ENCODE measurements at regions not wholly inside any gene's neighbourhood (a gene's known extent, or its start where the extent isn't known, plus 50 kb on each side); places are given as distances from the start of the nearest gene placed in this dataset.

DNA sequence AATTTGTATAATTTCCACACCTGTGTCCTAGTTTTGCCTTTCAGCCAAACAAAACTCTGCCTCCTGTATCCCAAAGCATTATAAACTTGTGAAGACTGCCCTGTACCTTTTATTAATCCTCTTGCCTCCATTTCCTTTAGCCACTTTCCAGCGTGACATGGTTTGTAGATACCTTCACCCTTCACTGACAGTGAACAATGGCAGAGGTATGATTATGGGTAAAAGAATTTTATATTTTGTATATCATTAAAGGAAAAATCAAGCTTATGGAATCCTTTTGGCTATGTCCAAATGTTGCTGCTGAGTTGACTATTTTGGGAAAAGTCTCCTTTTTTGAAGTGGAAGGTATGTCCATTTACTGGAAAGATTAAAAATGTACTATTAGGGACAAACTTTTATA, 251.7 kb downstream of the HNMT start:
- DNase-seq (ENCODE audit: low spot score): no peak
- in situ Hi-C loops (cut with MboI; ENCODE audit: low pct_unique_long_range_greater_than_20kb, low sequenced_read_pairs, unreplicated experiment): no loop called here
- TF ChIP-seq, protein P1, sequence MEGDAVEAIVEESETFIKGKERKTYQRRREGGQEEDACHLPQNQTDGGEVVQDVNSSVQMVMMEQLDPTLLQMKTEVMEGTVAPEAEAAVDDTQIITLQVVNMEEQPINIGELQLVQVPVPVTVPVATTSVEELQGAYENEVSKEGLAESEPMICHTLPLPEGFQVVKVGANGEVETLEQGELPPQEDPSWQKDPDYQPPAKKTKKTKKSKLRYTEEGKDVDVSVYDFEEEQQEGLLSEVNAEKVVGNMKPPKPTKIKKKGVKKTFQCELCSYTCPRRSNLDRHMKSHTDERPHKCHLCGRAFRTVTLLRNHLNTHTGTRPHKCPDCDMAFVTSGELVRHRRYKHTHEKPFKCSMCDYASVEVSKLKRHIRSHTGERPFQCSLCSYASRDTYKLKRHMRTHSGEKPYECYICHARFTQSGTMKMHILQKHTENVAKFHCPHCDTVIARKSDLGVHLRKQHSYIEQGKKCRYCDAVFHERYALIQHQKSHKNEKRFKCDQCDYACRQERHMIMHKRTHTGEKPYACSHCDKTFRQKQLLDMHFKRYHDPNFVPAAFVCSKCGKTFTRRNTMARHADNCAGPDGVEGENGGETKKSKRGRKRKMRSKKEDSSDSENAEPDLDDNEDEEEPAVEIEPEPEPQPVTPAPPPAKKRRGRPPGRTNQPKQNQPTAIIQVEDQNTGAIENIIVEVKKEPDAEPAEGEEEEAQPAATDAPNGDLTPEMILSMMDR (IDR thresholded peaks at IDR 0.05; ENCODE audit: extremely low read depth, insufficient read depth, missing control alignments): no peak

DNA sequence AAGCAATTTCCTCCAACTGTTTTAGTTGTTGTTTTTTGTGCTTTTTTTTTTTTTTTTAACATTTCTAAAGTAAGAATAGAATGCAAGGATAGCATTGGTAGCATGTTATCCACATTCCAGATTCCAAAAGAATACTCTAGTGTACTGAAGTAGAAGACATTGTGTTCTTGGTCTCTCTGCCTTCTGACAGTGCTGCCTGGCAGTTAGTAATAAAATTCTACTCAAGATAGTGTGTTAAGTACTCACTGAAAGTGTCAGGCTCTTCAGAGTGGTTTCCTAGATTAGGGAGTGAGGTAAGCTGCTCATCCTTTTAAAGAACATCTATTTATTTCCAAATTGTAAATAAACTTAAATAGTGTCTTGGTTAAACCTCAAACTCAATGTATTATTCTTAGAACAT, 253.7 kb downstream of the HNMT start:
- no peak for DNase-seq (ENCODE audit: low spot score)
- in situ Hi-C loops (cut with MboI; ENCODE audit: low pct_unique_long_range_greater_than_20kb, low sequenced_read_pairs, unreplicated experiment): no loop called here

DNA sequence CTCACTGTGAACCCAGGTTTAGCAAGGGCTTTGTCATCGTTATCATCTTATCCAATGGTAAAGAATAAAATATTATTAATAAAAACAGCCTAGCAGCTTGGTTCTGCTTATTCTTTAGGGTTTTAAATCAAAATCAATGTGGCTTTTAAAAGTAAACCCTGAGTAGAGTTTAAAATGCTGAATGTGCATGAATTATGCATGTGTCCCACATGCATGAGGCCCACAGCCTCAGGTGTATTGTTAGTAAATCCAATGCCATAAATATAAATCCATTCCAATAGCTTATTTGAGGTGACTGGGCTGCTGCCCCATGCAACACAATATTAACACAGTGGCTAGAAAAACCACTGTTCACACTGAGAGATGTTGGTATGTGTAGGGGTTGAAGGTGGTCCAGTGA, 254.1 kb downstream of the HNMT start:
- in situ Hi-C loops (cut with MboI; ENCODE audit: low pct_unique_long_range_greater_than_20kb, low sequenced_read_pairs, unreplicated experiment): no loop called here
- TF ChIP-seq, protein P1 (IDR thresholded peaks at IDR 0.05; ENCODE audit: extremely low read depth, insufficient read depth, missing control alignments): no peak
- DNase-seq (ENCODE audit: low spot score): no peak

More for the DNA sequence above, 253.7 kb downstream of the HNMT start:
- TF ChIP-seq, protein P1 (IDR thresholded peaks at IDR 0.05; ENCODE audit: extremely low read depth, insufficient read depth, missing control alignments): no peak

DNA sequence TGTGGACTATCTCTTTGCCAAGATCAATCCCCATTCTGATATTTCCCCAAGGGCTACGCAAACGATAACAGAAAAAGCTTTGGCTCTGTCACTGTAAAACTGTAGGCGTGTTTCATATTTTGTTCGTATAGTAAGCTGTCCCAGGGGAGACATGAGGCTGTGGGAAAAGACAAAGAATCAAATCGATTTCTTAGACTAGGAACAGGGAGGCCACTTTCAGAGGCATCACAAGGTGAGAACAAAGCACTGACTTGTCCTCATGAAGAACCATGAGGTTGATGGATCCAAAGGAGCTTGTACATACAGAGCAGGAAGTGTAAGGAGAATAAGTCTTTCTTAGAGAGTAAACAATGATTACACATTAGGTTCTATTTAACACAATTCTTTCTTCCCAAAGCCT, 255.7 kb downstream of the HNMT start:
- no peak for DNase-seq (ENCODE audit: low spot score)
- TF ChIP-seq, protein P1 (IDR thresholded peaks at IDR 0.05; ENCODE audit: extremely low read depth, insufficient read depth, missing control alignments): no peak

DNA sequence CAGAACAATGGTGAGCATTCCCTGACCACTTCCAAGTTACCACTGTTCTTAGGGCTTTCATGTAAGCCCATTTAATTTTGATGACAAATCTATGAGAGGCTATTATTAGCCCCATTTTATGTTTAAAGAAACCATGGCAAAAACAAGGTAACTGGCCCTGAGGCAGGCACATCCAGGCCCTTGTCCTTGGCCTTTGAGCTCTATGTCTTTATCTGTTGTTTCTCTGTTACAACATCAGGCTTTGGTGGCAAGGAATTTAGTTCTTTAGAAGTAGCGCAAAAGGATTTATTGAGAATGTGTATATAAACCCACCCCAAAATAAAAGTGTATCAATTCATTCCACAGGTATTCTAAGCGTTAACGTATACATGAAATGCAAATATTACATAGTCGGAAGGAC, 257.1 kb downstream of the HNMT start:
- in situ Hi-C loops (cut with MboI; ENCODE audit: low pct_unique_long_range_greater_than_20kb, low sequenced_read_pairs, unreplicated experiment): no loop called here
- DNase-seq (ENCODE audit: low spot score): no peak
- TF ChIP-seq, protein P1 (IDR thresholded peaks at IDR 0.05; ENCODE audit: extremely low read depth, insufficient read depth, missing control alignments): no peak

More for the DNA sequence above, 255.7 kb downstream of the HNMT start:
- in situ Hi-C loops (cut with MboI; ENCODE audit: low pct_unique_long_range_greater_than_20kb, low sequenced_read_pairs, unreplicated experiment): no loop called here

DNA sequence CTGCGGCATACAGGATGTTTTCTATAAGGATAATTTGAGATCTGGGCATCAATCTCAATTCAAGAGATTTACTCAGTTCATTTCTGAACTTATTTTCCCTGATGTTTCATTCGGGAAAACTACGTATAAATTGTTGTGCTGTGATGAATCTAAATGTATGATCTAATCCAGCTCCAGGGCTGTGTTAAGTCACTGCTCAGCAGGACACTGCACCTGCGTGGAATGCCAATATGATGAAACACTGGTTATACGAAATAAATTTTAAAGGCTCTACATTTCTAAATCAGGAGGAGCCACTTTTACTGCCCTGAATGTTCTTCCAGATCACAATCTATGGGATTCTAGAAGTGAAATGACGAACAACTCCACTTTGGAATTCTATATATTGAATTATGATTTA, 259.0 kb downstream of the HNMT start:
- TF ChIP-seq, protein P1 (IDR thresholded peaks at IDR 0.05; ENCODE audit: extremely low read depth, insufficient read depth, missing control alignments): no peak
- in situ Hi-C loops (cut with MboI; ENCODE audit: low pct_unique_long_range_greater_than_20kb, low sequenced_read_pairs, unreplicated experiment): no loop called here
- no peak for DNase-seq (ENCODE audit: low spot score)

DNA sequence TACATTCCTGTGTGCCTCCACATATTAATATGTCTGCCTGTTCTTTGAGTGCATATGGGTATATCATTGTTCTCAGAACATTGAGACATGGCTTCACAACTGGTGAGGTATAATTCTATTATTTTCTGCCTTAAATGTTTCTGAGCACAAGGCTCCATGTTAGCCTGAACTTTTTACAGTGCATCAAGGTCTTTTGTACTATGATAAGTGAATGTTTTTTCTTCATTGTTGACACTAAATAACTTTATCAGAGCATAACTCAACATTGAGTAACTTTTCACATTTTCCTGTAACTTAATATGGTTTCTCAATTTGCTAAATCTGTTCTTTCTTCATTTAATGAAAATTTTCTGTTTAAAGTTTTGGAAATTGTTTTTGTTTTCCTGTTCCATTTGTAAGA, 262.9 kb downstream of the HNMT start:
- in situ Hi-C loops (cut with MboI; ENCODE audit: low pct_unique_long_range_greater_than_20kb, low sequenced_read_pairs, unreplicated experiment): no loop called here
- TF ChIP-seq, protein P1 (IDR thresholded peaks at IDR 0.05; ENCODE audit: extremely low read depth, insufficient read depth, missing control alignments): no peak
- DNase-seq (ENCODE audit: low spot score): no peak
